Karpas-422 (cell line): ENCODE measurements at regions not wholly inside any gene's neighbourhood (a gene's known extent, or its start where the extent isn't known, plus 50 kb on each side); places are given as distances from the start of the nearest gene placed in this dataset.

Source experiments
- DNase-seq: peaks from one replicate; pipeline ENCODE4 v3.0.0-alpha.2; 2015
- H2AFZ ChIP-seq: fragments of 200-600 bp; sonication (generic); 2 replicates; pipeline ENCODE4 v1.6.1; 2014; ENCODE audit warnings: antibody characterized with exemption, low read length, mixed read lengths
- H3K27ac ChIP-seq: fragments of 200-600 bp; sonication (generic); 2 replicates; pipeline ENCODE4 v1.5.1; 2014; ENCODE audit warnings: mild to moderate bottlenecking, low read length, moderate library complexity
- H3K27me3 ChIP-seq: fragments of 200-600 bp; sonication (generic); 2 replicates; pipeline ENCODE4 v1.6.1; 2014; ENCODE audit warnings: low read length, mixed read lengths
- H3K36me3 ChIP-seq: fragments of 200-600 bp; sonication (generic); 2 replicates; pipeline ENCODE4 v1.6.1; 2014; ENCODE audit warnings: low read length, mixed read lengths; ENCODE audit not compliant: insufficient read depth
- H3K4me1 ChIP-seq: fragments of 200-600 bp; sonication (generic); 2 replicates; pipeline ENCODE4 v1.6.1; 2014; ENCODE audit warnings: mild to moderate bottlenecking, low read length, mixed read lengths
- H3K4me2 ChIP-seq: fragments of 200-600 bp; sonication (generic); 2 replicates; pipeline ENCODE4 v1.6.1; 2014; ENCODE audit warnings: low read length, low read depth, mild to moderate bottlenecking; ENCODE audit not compliant: poor library complexity, severe bottlenecking
- H3K4me3 ChIP-seq: fragments of 200-600 bp; sonication (generic); 2 replicates; pipeline ENCODE4 v1.5.1; 2014; ENCODE audit warnings: mild to moderate bottlenecking, antibody characterized with exemption, low read length, mixed read lengths
- H3K79me2 ChIP-seq: fragments of 200-600 bp; sonication (generic); 2 replicates; pipeline ENCODE4 v1.6.1; 2014; ENCODE audit warnings: mild to moderate bottlenecking, low read length, mixed read lengths
- H3K9ac ChIP-seq: fragments of 200-600 bp; sonication (generic); 2 replicates; pipeline ENCODE4 v1.6.0; 2014; ENCODE audit warnings: low read length
- H3K9me2 ChIP-seq: fragments of 200-600 bp; sonication (generic), shearing (Covaris generic); replicated peaks from 2 replicates; pipeline ENCODE4 v1.6.0; 2014; ENCODE audit warnings: mild to moderate bottlenecking, low read length, moderate library complexity; ENCODE audit not compliant: insufficient read depth
- H3K9me3 ChIP-seq: fragments of 300-700, 200-600 bp; sonication (generic); 2 replicates; pipeline ENCODE4 v1.6.1; 2014; ENCODE audit warnings: low read length, mixed read lengths
- H4K20me1 ChIP-seq: fragments of 200-600 bp; sonication (generic); 2 replicates; pipeline ENCODE4 v1.6.1; 2014; ENCODE audit warnings: mild to moderate bottlenecking, antibody characterized with exemption, low read length, low read depth; ENCODE audit not compliant: insufficient read depth

- H3K9ac ChIP-seq: no peak overlapping the region
- peaks cover 7% of the 10 kb centered on the region for H3K4me1 ChIP-seq
- no peak overlapping the region for H3K27ac ChIP-seq
- H2AFZ ChIP-seq: no peak overlapping the region
- H3K79me2 ChIP-seq: no peaks in the 10 kb centered on the region
- no peaks in the 10 kb centered on the region for H4K20me1 ChIP-seq
- H3K9me2 ChIP-seq: no peaks in the 10 kb centered on the region
- H3K27me3 ChIP-seq: no peaks in the 10 kb centered on the region
- H3K4me2 ChIP-seq: no peak overlapping the region
- H3K9me3 ChIP-seq: no peaks in the 10 kb centered on the region
- no peak for DNase-seq
- H3K4me3 ChIP-seq: no peak overlapping the region
- H3K36me3 ChIP-seq: no peaks in the 10 kb centered on the region
Measured at GRCh38 chr5:17425385-17426070, 72.5 kb upstream of the TAF11L2 start.

- H3K4me3 ChIP-seq: no peak overlapping the region
- no peaks in the 10 kb centered on the region for H3K36me3 ChIP-seq
- H3K9me2 ChIP-seq: no peaks in the 10 kb centered on the region
- no peaks in the 10 kb centered on the region for H4K20me1 ChIP-seq
- H3K79me2 ChIP-seq: no peaks in the 10 kb centered on the region
- H3K9ac ChIP-seq: no peak overlapping the region
- no peak overlapping the region for H3K4me2 ChIP-seq
- DNase-seq: no peak
- H2AFZ ChIP-seq: no peak overlapping the region
- no peak overlapping the region for H3K27ac ChIP-seq
- H3K9me3 ChIP-seq: no peaks in the 10 kb centered on the region
- peaks cover 7% of the 10 kb centered on the region for H3K4me1 ChIP-seq
- no peaks in the 10 kb centered on the region for H3K27me3 ChIP-seq
Measured at GRCh38 chr5:17426104-17426749, 71.8 kb upstream of the TAF11L2 start.

- Histone ChIP-seq H3K36me3 (no peaks in the 10 kb centered on the region), H3K27me3 (no peaks in the 10 kb centered on the region), H3K4me3 (no peak overlapping the region), H3K27ac (no peak overlapping the region), H3K4me1 (peaks cover 7% of the 10 kb centered on the region), H3K4me2 (no peak overlapping the region), H4K20me1 (no peaks in the 10 kb centered on the region), H3K79me2 (no peaks in the 10 kb centered on the region), H2AFZ (no peak overlapping the region), H3K9me3 (no peaks in the 10 kb centered on the region), H3K9ac (no peak overlapping the region), H3K9me2 (no peaks in the 10 kb centered on the region)
- DNase-seq: no peak
Measured at GRCh38 chr5:17428176-17428800, 69.7 kb upstream of the TAF11L2 start.

- no peak overlapping the region for H3K27ac ChIP-seq
- no peak overlapping the region for H3K9ac ChIP-seq
- no peaks in the 10 kb centered on the region for H4K20me1 ChIP-seq
- H3K27me3 ChIP-seq: no peaks in the 10 kb centered on the region
- H3K9me3 ChIP-seq: no peaks in the 10 kb centered on the region
- no peaks in the 10 kb centered on the region for H3K36me3 ChIP-seq
- H3K4me2 ChIP-seq: no peak overlapping the region
- no peak overlapping the region for H2AFZ ChIP-seq
- no peaks in the 10 kb centered on the region for H3K79me2 ChIP-seq
- H3K4me1 ChIP-seq: peaks cover 7% of the 10 kb centered on the region
- no peak for DNase-seq
- no peak overlapping the region for H3K4me3 ChIP-seq
- no peaks in the 10 kb centered on the region for H3K9me2 ChIP-seq
Measured at GRCh38 chr5:17429353-17429752, 68.7 kb upstream of the TAF11L2 start.

- no peak for DNase-seq
- Histone ChIP-seq H3K9ac (no peak overlapping the region), H3K79me2 (no peaks in the 10 kb centered on the region), H2AFZ (no peak overlapping the region), H3K36me3 (no peaks in the 10 kb centered on the region), H4K20me1 (no peaks in the 10 kb centered on the region), H3K9me2 (no peaks in the 10 kb centered on the region), H3K4me1 (peaks cover 7% of the 10 kb centered on the region), H3K27me3 (no peaks in the 10 kb centered on the region), H3K4me2 (no peak overlapping the region), H3K4me3 (no peak overlapping the region), H3K9me3 (no peaks in the 10 kb centered on the region), H3K27ac (no peak overlapping the region)
Measured at GRCh38 chr5:17430241-17430640, 67.8 kb upstream of the TAF11L2 start.

GRCh38 chr5:17431272-17432050, 66.6 kb upstream of the TAF11L2 start:
- peaks cover 9% of the 10 kb centered on the region for H3K4me1 ChIP-seq
- no peak overlapping the region for H3K27ac ChIP-seq
- no peak for DNase-seq
- H3K4me2 ChIP-seq: no peak overlapping the region
- no peak overlapping the region for H3K9ac ChIP-seq
- no peaks in the 10 kb centered on the region for H3K36me3 ChIP-seq
- no peaks in the 10 kb centered on the region for H3K79me2 ChIP-seq
- H2AFZ ChIP-seq: no peak overlapping the region
- no peaks in the 10 kb centered on the region for H4K20me1 ChIP-seq
- no peak overlapping the region for H3K4me3 ChIP-seq
- no peaks in the 10 kb centered on the region for H3K9me3 ChIP-seq
- no peaks in the 10 kb centered on the region for H3K27me3 ChIP-seq
- no peaks in the 10 kb centered on the region for H3K9me2 ChIP-seq

- Histone ChIP-seq H3K9ac (no peak overlapping the region), H3K79me2 (no peaks in the 10 kb centered on the region), H3K27me3 (no peaks in the 10 kb centered on the region), H3K4me2 (no peak overlapping the region), H3K9me3 (no peaks in the 10 kb centered on the region), H2AFZ (no peak overlapping the region), H3K4me3 (no peak overlapping the region), H4K20me1 (no peaks in the 10 kb centered on the region), H3K36me3 (no peaks in the 10 kb centered on the region), H3K9me2 (no peaks in the 10 kb centered on the region), H3K27ac (no peak overlapping the region), H3K4me1 (peaks cover 13% of the 10 kb centered on the region)
- no peak for DNase-seq
Measured at GRCh38 chr5:17432569-17432968, 65.5 kb upstream of the TAF11L2 start.

- H3K36me3 ChIP-seq: no peaks in the 10 kb centered on the region
- H3K4me3 ChIP-seq: no peak overlapping the region
- no peaks in the 10 kb centered on the region for H4K20me1 ChIP-seq
- no peaks in the 10 kb centered on the region for H3K9me3 ChIP-seq
- no peak overlapping the region for H2AFZ ChIP-seq
- no peaks in the 10 kb centered on the region for H3K9me2 ChIP-seq
- no peak overlapping the region for H3K27ac ChIP-seq
- no peak overlapping the region for H3K4me2 ChIP-seq
- H3K9ac ChIP-seq: no peak overlapping the region
- H3K27me3 ChIP-seq: no peaks in the 10 kb centered on the region
- no peak for DNase-seq
- H3K79me2 ChIP-seq: no peaks in the 10 kb centered on the region
- peaks cover 7% of the 10 kb centered on the region for H3K4me1 ChIP-seq
Measured at GRCh38 chr5:17433406-17433805, 64.6 kb upstream of the TAF11L2 start.
